ENCODE measurements at regions not wholly inside any gene's neighbourhood (a gene's known extent, or its start where the extent isn't known, plus 50 kb on each side); places are given as distances from the start of the nearest gene placed in this dataset.

- TF ChIP-seq CTCF (IDR thresholded peaks at IDR 0.05 in 8 of 11, conservative IDR thresholded peaks at IDR 0.05 in 3 of 11) (no peak), POLR2AphosphoS5 (IDR thresholded peaks at IDR 0.05) (no peak)
These were observed 129.8 kb upstream of the TOM1L1 start for GRCh38 chr17:54770836-54771235.
